CD4-positive, alpha-beta T cell treated with Interleukin-4 for 1 hour (primary cell): ENCODE measurements at regions not wholly inside any gene's neighbourhood (a gene's known extent, or its start where the extent isn't known, plus 50 kb on each side); places are given as distances from the start of the nearest gene placed in this dataset.
A peak's percentile ranks its signal among the peaks of the same experiment; 100 is the strongest.

ENCODE experiments used
- DNase-seq, 2 donors: peaks; one replicate each; pipeline ENCODE4 v3.0.0-alpha.2; 2020 to 2022

GRCh38 chr10:3689871-3690510 lies 95.0 kb downstream of the KLF6 start:
- DNase-seq, result no peak

- DNase-seq, result no peak
These were observed 97.4 kb downstream of the KLF6 start for GRCh38 chr10:3687510-3688081.

GRCh38 chr10:3685384-3685783 lies 99.6 kb downstream of the KLF6 start:
- DNase-seq, result no peak

- no peak for DNase-seq
These were observed 100.1 kb downstream of the KLF6 start for GRCh38 chr10:3684891-3685290.

GRCh38 chr10:3683560-3683959 lies 101.4 kb downstream of the KLF6 start:
- no peak for DNase-seq

- no peak for DNase-seq
These were observed 102.3 kb downstream of the KLF6 start for GRCh38 chr10:3682745-3683144.

- no peak for DNase-seq
These were observed 103.1 kb downstream of the KLF6 start for GRCh38 chr10:3681642-3682554.

GRCh38 chr10:3679950-3680629 lies 104.9 kb downstream of the KLF6 start:
- no peak for DNase-seq

GRCh38 chr10:3678629-3679227 lies 106.3 kb downstream of the KLF6 start:
- DNase-seq, result no peak

- no peak for DNase-seq
These were observed 108.4 kb downstream of the KLF6 start for GRCh38 chr10:3676564-3676963.

GRCh38 chr10:3672220-3672619 lies 112.8 kb downstream of the KLF6 start:
- DNase-seq, result no peak

GRCh38 chr10:3671386-3671955 lies 113.5 kb downstream of the KLF6 start:
- no peak for DNase-seq

GRCh38 chr10:3668966-3669330 lies 116.1 kb downstream of the KLF6 start:
- DNase-seq, result peak in 1 of 2 donors; percentile 68

- DNase-seq, result peak; percentile 74 to 78
These were observed 116.6 kb downstream of the KLF6 start for GRCh38 chr10:3668276-3668965.

- peak; percentile 39 to 49 for DNase-seq
These were observed 118.3 kb downstream of the KLF6 start for GRCh38 chr10:3666525-3667302.

GRCh38 chr10:3665316-3665908 lies 119.6 kb downstream of the KLF6 start:
- DNase-seq, result no peak

- no peak for DNase-seq
These were observed 122.2 kb downstream of the KLF6 start for GRCh38 chr10:3662775-3663174.

- DNase-seq, result no peak
These were observed 123.7 kb downstream of the KLF6 start for GRCh38 chr10:3661271-3661670.

GRCh38 chr10:3660753-3661152 lies 124.3 kb downstream of the KLF6 start:
- DNase-seq, result no peak

- no peak for DNase-seq
These were observed 125.6 kb downstream of the KLF6 start for GRCh38 chr10:3659203-3659917.
